WTC11 (cell line): ENCODE measurements at regions not wholly inside any gene's neighbourhood (a gene's known extent, or its start where the extent isn't known, plus 50 kb on each side); places are given as distances from the start of the nearest gene placed in this dataset.

Experiments
- AR ChIP-seq: fragments of 250-450 bp; sonication (Bioruptor Pico); IDR thresholded peaks from 2 replicates; pipeline ENCODE4 v1.9.0; 2021; ENCODE audit warnings: mild to moderate bottlenecking
- MAX ChIP-seq: sonication (generic); formaldehyde crosslinking; IDR thresholded peaks from 2 replicates; pipeline ENCODE4 v1.8.0; 2022; ENCODE audit warnings: mild to moderate bottlenecking, missing genetic modification reagents
- NR3C1 ChIP-seq: sonication (generic); formaldehyde crosslinking; conservative IDR thresholded peaks from 2 replicates; pipeline ENCODE4 v1.8.1; 2023; ENCODE audit warnings: low read depth, mild to moderate bottlenecking, missing genetic modification reagents
- USF1 ChIP-seq: sonication (generic); formaldehyde crosslinking; IDR thresholded peaks from 2 replicates; pipeline ENCODE4 v1.8.0; 2022; ENCODE audit warnings: mild to moderate bottlenecking, missing genetic modification reagents
- ZSCAN18 ChIP-seq: fragments of 250-450 bp; sonication (Bioruptor Pico); IDR thresholded peaks from 2 replicates; pipeline ENCODE4 v2.1.2; 2022; ENCODE audit warnings: mild to moderate bottlenecking, moderate library complexity
- TF ChIP-seq, protein P1 (sequence below): fragments of 200-600 bp; IDR thresholded peaks from 2 replicates; pipeline ENCODE4 v1.8.0; 2022; ENCODE audit warnings: antibody characterized with exemption
- TF ChIP-seq, protein P2 (sequence below): sonication (generic); formaldehyde crosslinking; IDR thresholded peaks from 2 replicates; pipeline ENCODE4 v1.8.1; 2023; ENCODE audit warnings: mild to moderate bottlenecking, missing genetic modification reagents, moderate library complexity

GRCh38 chr4:57435300-57435699 is 325.1 kb upstream of the IGFBP7 start:
- TF ChIP-seq NR3C1, result no peak
- TF ChIP-seq, protein P1, sequence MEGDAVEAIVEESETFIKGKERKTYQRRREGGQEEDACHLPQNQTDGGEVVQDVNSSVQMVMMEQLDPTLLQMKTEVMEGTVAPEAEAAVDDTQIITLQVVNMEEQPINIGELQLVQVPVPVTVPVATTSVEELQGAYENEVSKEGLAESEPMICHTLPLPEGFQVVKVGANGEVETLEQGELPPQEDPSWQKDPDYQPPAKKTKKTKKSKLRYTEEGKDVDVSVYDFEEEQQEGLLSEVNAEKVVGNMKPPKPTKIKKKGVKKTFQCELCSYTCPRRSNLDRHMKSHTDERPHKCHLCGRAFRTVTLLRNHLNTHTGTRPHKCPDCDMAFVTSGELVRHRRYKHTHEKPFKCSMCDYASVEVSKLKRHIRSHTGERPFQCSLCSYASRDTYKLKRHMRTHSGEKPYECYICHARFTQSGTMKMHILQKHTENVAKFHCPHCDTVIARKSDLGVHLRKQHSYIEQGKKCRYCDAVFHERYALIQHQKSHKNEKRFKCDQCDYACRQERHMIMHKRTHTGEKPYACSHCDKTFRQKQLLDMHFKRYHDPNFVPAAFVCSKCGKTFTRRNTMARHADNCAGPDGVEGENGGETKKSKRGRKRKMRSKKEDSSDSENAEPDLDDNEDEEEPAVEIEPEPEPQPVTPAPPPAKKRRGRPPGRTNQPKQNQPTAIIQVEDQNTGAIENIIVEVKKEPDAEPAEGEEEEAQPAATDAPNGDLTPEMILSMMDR, result no peak
- no peak for TF ChIP-seq MAX (CRISPR knock-in tag)
- TF ChIP-seq AR (CRISPR knock-in tag), result no peak
- TF ChIP-seq USF1 (CRISPR knock-in tag), result no peak
- TF ChIP-seq, protein P2, sequence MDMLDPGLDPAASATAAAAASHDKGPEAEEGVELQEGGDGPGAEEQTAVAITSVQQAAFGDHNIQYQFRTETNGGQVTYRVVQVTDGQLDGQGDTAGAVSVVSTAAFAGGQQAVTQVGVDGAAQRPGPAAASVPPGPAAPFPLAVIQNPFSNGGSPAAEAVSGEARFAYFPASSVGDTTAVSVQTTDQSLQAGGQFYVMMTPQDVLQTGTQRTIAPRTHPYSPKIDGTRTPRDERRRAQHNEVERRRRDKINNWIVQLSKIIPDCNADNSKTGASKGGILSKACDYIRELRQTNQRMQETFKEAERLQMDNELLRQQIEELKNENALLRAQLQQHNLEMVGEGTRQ, result no peak
- TF ChIP-seq ZSCAN18, result no peak
